ENCODE measurements at regions not wholly inside any gene's neighbourhood (a gene's known extent, or its start where the extent isn't known, plus 50 kb on each side); places are given as distances from the start of the nearest gene placed in this dataset.

DNA sequence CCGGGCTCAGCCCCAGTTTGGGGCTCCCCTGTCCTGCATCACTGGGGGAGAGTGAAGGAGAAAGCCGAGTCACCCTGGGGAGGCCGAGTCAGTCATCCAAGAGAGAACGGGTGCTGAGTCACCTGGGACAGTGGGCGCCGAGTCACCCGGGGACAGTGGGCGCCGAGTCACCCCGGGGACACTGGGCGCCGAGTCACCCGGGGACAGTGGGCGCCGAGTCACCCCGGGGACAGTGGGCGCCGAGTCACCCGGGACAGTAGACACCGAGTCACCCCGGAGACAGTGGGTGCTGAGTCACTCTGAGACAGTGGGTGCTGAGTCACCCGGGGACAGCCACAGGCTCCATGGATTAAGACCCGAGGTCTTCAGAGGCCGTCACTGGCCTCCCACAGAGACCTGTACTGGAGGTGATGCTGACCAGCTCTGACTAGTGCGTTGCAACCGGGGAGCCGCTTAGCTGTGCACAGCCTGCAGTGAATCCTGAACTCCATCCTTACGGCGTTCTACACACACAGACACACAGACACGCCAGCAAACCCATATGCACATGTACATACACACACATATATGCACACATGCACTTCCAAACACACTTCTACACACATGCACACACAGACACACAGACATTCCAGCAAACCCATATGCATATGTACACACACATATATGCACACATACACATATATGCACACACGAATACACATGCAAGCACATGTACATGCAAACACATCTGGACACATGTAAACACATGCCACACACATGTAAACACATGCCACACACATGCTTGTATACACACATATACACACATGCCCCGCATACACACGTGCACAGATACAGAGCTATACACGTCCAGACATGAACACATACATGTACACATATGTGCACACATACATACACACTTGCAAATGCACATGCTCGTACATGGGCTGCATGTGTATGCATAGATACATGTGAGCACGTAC, 64.9 kb upstream of the GALNT9 start:
- TF ChIP-seq CTCF (IDR thresholded peaks at IDR 0.05; ENCODE audit: low read depth, low read length, poor library complexity, severe bottlenecking) (no peak), EZH2phosphoT487 (IDR thresholded peaks at IDR 0.05; ENCODE audit: borderline replicate concordance, low read length) (no peak)

Measured in DOHH2 (cell line).